22Rv1 (cell line): ENCODE measurements at regions not wholly inside any gene's neighbourhood (a gene's known extent, or its start where the extent isn't known, plus 50 kb on each side); places are given as distances from the start of the nearest gene placed in this dataset.

Experiments
- CTCF ChIP-seq: fragments of 450-650 bp; IDR thresholded peaks from 2 replicates; pipeline ENCODE4 v1.5.1; 2017; ENCODE audit warnings: mild to moderate bottlenecking
- ZFX ChIP-seq: fragments of 450-650 bp; IDR thresholded peaks from 2 replicates; pipeline ENCODE4 v1.6.1; 2017; ENCODE audit warnings: antibody characterized with exemption, borderline replicate concordance

GRCh38 chr14:65321370-65321875 lies 91.1 kb upstream of the FUT8 start:
- no peak for TF ChIP-seq CTCF
- no peak for TF ChIP-seq ZFX
